Left cardiac atrium (tissue), 4 donors: ENCODE measurements at regions not wholly inside any gene's neighbourhood (a gene's known extent, or its start where the extent isn't known, plus 50 kb on each side); places are given as distances from the start of the nearest gene placed in this dataset.
"Not testable (repeated sequence)": the region's sequence is repeated elsewhere in the genome, so short reads cannot be mapped to it uniquely, and the experiment has no call there.

Experiments used
- ATAC-seq, 2 donors: fragments of 200-7000 bp; cut with Tn5 transposase; one replicate each; pipeline ENCODE4 v1.9.1; 2020; ENCODE audit warnings: mild to moderate bottlenecking in 2 of 2, moderate library complexity in 2 of 2
- DNase-seq: peaks from one replicate; pipeline ENCODE4 v3.0.0-alpha.2; 2020
- intact Hi-C, 2 donors: fragments of 100-400 bp; cut with DNase I; formaldehyde crosslinking; loops; one replicate each; pipeline versions ENCODE4 v1.14.1 to v1.15.1; 2022 to 2023
- donor health status: DM: no; HTN: yes; CAD: no.
- donor health status: DM: no; HTN: yes; CAD: no; lungs with severe emphysema.
- donor health status: DM: yes; HTN: yes; CAD: no.
- donor health status: Dilated cardiomyopathy.

GRCh38 chr9:78436873-78437272 is 139.9 kb downstream of the PSAT1 start:
- ATAC-seq = no peak
- intact Hi-C loops = no loop called here

GRCh38 chr9:78437296-78437695 is 140.4 kb downstream of the PSAT1 start:
- ATAC-seq (no peak), DNase-seq (no peak)
- intact Hi-C loops = no loop called here

More at GRCh38 chr9:78436873-78437272, 139.9 kb downstream of the PSAT1 start:
- no peak for DNase-seq

GRCh38 chr9:78437806-78438205 is 140.9 kb downstream of the PSAT1 start:
- DNase-seq (no peak), ATAC-seq (no peak)
- intact Hi-C loops = no loop called here

DNA sequence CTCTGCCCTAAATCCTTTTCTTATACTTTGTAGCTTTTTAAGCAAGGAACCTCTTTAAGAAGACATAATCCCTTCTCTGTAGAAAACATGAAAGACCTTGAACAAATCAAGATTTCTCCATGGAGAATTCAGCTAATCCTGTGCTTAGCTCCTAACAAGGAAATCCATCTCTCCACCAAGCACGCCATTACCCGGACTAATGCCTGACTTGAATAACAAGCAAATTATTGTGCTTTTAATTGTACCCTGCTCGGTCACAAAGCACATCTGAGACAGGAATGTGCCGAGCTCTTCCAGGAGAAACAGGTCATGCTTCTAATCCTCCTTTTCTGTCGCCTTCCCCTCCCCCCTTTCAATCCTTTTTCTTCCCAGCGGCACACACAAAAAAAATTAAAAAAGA is 141.3 kb downstream of the PSAT1 start:
- DNase-seq (no peak), ATAC-seq (no peak)
- intact Hi-C loops = no loop called here

DNA sequence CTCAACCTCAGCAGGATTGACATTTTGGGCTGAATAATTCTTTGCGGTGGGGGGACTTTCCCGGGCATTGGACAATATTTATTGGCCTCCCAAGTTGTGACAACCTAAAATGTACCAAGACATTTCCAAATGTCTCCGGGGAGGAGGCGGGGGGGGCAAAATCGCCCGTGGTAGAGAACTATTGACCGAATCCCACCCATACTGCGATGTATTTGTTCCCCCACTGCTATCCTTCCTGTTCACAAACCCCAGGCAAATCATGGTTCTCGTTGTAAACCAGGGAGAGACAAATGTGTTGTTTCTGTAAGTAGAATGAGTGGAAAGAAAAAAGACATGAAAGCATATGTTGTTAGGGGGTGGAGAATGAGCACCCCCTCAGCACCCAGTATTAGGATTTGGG is 141.9 kb downstream of the PSAT1 start:
- DNase-seq (no peak), ATAC-seq (no peak)
- intact Hi-C loops = no loop called here

GRCh38 chr9:78439190-78439865 is 142.4 kb downstream of the PSAT1 start:
- ATAC-seq = peak; percentile 81 to 83
- intact Hi-C loops = no loop called here
- DNase-seq = peak; percentile 75

DNA sequence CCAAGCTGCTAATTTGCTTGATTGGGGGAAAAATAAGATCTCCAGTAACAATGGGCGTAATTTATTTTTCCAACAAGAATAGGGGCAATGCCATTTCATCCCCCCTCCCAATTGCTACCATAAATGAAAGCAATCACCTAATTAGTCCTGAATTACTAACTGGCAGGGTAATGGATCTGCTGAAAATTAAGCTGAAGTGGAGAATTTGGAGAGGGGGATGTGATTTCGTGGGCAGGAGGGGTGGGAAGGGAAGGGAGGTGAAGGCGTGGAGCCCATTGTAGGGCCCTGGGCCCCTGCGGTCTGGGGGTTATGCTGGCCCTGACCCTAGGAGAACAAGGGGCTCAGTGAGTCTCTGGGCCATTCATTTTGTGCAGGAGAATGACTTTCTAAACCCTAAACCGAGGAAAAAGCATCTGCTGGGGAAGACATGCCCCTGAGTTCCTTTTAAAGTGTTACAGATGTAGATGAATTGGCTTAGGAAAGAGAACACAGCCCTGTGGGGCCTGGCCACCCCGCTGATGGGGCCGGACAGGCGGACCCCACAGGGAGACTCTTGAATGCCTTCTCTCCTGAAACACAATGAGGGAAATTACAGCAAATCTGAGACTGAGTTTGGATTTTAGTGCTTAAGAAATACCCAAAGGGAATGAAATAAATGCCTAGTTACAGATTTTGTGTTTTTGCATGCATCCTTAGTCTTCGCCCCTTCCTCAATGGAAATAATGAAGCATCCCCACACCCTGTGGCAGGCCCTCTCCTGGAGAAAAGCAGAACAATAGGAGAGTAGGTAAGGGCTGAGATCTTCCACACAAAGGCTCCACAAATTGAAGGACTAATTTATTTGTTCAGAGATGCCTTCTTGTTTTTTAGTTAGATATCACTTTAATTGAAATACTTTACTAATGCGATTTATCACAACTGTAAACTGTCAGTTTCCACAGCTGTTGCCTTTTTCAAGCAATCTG is 143.2 kb downstream of the PSAT1 start:
- DNase-seq (no peak), ATAC-seq (no peak)
- intact Hi-C loops = no loop called here

- ATAC-seq (no peak), DNase-seq (no peak)
- intact Hi-C loops = no loop called here
These were observed 144.5 kb downstream of the PSAT1 start for GRCh38 chr9:78441396-78441795.

GRCh38 chr9:78441822-78442431 is 145.0 kb downstream of the PSAT1 start:
- no peak for DNase-seq

DNA sequence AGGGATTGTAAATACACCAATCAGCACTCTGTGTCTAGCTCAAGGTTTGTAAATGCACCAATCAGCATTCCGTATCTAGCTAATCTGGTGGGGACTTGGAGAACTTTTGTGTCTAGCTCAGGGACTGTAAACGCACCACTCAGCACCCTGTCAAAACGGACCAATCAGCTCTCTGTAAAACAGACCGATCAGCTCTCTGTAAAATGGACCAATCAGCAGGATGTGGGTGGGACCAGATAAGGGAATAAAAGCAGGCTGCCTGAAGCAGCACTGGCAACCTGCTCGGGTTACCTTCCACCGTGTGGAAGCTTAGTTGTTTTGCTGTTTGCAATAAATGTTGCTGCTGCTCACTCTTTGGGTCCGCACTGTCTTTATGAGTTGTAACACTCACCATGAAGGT is 145.7 kb downstream of the PSAT1 start:
- DNase-seq, ATAC-seq, intact Hi-C loops: not testable (repeated sequence)

More at GRCh38 chr9:78441822-78442431, 145.0 kb downstream of the PSAT1 start:
- ATAC-seq = no peak
- intact Hi-C loops = no loop called here

GRCh38 chr9:78443946-78444345 is 147.0 kb downstream of the PSAT1 start:
- DNase-seq (peak; percentile 27), ATAC-seq (peak in 1 of 2 donors; percentile 35)
- intact Hi-C loops = no loop called here

DNA sequence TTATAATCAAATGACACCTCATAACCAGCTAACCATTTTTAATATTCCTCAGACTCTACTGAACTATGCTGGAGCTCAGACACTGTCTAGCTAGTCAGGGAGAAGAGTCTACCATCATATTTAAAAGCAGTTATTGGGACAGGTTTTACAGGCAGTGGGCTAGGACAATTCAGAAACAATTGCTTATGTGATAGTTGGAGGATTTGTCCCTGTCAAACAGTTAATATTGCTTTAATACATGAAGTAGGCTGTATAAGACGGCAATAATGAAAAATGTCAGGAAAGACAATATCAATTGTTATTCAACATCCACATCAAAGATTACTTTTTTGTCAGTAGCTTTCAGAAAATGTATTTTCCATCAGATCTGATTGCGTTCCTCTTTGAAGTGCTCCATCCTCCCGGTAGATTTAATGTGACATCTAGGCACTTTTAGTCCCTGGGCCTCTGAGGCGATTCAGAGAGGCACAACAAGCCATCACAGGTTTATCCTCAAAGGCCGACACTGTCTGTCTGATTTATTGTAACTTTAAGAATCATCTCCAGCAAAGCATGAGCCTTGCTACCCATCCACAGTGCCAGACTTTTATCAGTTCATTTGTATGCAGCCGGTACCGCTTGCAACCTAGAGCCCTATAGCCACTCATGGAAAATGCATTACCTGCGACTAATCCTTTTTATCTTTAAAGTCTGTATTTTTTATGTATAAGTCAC is 152.2 kb downstream of the PSAT1 start:
- no peak for DNase-seq
- no peak for ATAC-seq
- intact Hi-C loops = no loop called here

GRCh38 chr9:78453450-78453849 is 156.5 kb downstream of the PSAT1 start:
- ATAC-seq = no peak
- intact Hi-C loops = no loop called here
- DNase-seq = no peak

DNA sequence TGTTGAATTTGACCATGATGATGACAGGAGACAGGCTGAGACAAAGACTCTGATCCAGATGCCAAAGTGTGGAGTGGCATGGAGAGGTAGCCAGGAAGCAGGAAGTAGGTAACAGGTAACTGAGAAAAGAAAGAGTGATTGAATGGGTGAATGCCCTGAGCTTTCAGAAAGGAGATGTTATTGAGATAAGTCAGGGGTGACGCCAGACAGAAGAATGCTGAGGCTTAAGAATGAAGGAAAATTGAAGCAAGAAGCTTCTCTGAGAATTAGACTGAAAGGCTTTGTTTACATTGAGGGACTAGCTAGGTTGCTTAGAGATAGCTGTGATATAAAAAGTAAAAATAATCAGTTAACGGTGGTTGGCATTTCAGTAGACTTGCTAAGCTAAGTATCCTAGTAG is 165.7 kb downstream of the PSAT1 start:
- ATAC-seq = no peak
- intact Hi-C loops = no loop called here
- DNase-seq = no peak

DNA sequence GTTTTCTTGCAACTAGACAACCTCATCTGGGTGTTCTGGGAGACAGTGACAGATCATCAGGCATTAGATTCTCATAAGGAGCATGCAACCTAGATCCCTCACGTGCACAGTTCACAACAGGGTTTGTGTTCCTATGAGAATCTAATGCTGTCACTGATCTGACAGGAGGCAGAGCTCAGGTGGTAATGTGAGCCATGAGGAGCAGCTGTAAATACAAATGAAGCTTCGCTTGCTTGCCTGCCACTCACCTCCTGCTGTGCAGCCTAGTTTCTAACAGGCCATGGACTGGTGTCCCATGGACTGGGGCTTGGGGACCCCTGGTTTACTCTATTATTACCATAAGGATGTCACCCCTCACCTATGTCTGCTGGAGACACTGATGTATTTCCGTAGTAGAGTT is 166.8 kb downstream of the PSAT1 start:
- ATAC-seq (no peak), DNase-seq (no peak)
- intact Hi-C loops = no loop called here

DNA sequence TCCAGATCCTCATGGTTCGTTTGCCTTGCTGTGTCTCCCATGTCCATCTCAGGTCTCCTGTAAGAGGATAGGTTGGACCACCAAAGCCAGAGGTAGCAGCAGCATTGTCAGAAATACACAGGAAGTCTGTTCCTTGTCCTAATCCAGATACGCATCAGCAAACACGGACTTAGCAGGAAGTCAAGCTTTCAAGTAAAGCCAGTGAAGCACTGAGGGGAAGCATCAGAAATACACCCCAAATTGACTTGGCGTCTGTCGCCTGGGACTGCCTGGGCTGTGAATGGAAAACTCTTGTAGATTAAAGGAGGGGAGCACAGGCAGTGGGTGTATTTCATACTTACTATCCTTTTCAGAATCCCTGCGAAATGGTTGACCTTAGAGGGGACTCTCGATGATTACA is 171.3 kb downstream of the PSAT1 start:
- intact Hi-C loops = no loop called here
- DNase-seq (no peak), ATAC-seq (no peak)

DNA sequence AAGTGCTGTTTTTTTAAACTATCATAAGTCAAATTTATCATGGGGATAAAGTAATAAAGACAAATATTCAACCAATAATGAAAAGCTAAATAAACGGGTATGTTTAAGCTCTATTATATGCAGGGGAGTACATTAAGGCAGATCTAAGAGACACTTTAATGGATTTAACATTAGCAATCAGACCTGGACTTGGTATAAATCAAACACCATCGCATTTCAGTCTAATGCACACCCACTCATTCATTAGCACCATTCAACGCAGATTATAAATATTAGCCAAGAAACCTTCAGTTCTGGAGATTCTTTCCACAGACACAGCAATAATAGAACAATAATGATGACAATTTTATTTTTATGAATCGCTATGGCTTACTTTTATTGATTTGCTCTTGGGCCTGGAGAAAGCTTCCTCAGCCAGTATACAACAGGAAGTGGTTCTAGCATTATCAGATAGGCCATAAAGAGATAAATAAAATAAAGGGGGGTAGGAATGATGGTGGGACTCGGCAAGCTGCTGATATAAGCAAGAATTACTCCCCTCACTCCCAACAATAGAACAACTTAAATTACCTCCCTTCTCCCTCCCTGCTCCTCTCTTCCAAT is 172.2 kb downstream of the PSAT1 start:
- DNase-seq (no peak), ATAC-seq (no peak)
- intact Hi-C loops = no loop called here

DNA sequence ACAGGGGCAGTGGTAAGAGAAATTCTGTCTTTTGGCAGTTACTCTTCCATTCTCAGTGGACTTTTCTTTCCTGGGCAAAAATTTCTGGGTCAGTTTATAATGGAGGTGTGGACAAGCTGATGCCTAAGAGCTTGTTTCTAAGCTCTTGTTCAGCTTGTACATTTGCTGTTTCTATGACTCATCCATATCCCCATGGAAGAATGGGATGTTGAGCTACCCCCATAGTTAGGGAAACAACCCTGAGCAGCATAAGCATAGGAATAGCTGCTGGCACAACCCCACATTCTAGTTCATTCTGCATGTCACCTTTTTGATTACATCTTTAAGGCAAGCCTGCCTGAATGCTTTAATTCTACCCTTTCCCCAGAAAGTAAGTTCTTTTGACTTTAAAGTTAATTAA is 173.3 kb downstream of the PSAT1 start:
- intact Hi-C loops = no loop called here
- DNase-seq (no peak), ATAC-seq (no peak)

DNA sequence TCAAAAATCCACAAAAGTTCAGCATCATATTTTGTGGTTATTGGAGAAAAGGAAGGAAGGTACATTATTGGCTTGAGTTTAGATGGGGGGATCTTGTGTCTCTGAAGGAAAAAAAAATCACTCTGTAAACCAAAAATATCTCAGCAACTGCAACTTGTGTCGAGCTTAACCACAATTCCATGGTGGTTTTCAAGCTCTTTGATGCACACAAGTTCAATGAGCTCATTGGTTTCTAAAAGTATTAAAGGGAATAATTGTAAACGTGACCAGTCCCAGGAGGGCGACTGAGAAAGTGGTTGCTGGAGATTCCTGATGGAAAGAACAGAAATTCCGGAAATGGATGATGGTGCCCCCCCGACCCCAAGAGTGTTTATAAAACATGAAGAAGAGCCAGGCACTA is 173.8 kb downstream of the PSAT1 start:
- ATAC-seq = no peak
- DNase-seq = no peak
- intact Hi-C loops = no loop called here
